Endothelial cell of umbilical vein (primary cell): ENCODE measurements at regions not wholly inside any gene's neighbourhood (a gene's known extent, or its start where the extent isn't known, plus 50 kb on each side); places are given as distances from the start of the nearest gene placed in this dataset.

ENCODE experiments used
- BruUV-seq: library from RNA; stranded (reverse); fragments of 400-500 nt; replicated peaks from 2 replicates; lab custom pipeline; 2021; lab: Mats Ljungman, UMichigan
- CTCF ChIA-PET: fragments of 300-600, 350-600 bp; sonication (Branson Sonifier 250); formaldehyde crosslinking; loops from one replicate; lab custom pipeline; 2021; ENCODE audit warnings: antibody characterized with exemption, inconsistent platforms; lab: Charles Lee
- POLR2A ChIA-PET: fragments of 300-600, 350-600 bp; sonication (Branson Sonifier 250); formaldehyde crosslinking; loops from one replicate; lab custom pipeline; 2021; ENCODE audit warnings: antibody characterized with exemption, inconsistent platforms; lab: Charles Lee
- DNase-seq: peaks from one replicate; pipeline ENCODE4 v3.0.0-alpha.2; 2011; ENCODE audit warnings: low read depth, low spot score
- FAIRE-seq: peaks from 2 replicates; lab custom pipeline; 2011; peaks lifted over from hg19 to GRCh38; lab: Jason Lieb, UNC
- H2AFZ ChIP-seq: 2 replicates; pipeline ENCODE4 v1.6.0; 2012; ENCODE audit warnings: low read depth, low read length, control low read depth, inconsistent platforms
- H3K27ac ChIP-seq: 2 replicates; pipeline ENCODE4 v1.5.1; 2011; ENCODE audit warnings: low read depth, mild to moderate bottlenecking, control low read depth, low read length, moderate library complexity; ENCODE audit not compliant: insufficient read depth
- H3K27me3 ChIP-seq, 2 experiments: 2 replicates each; pipeline versions ENCODE4 v1.6.0 to v1.6.1; 2011; ENCODE audit warnings: low read length in 2 of 2, mixed read lengths in 1 of 2; ENCODE audit not compliant: control insufficient read depth in 2 of 2, insufficient read depth in 2 of 2
- H3K36me3 ChIP-seq, 2 experiments: 2 replicates in 1 of 2; 3 replicates in 1 of 2; pipeline ENCODE4 v1.5.1; 2011; ENCODE audit warnings: low read length in 2 of 2, mild to moderate bottlenecking in 1 of 2, moderate library complexity in 1 of 2; ENCODE audit not compliant: control insufficient read depth in 2 of 2, insufficient read depth in 2 of 2; ENCODE audit errors: extremely low read depth in 1 of 2
- H3K4me1 ChIP-seq: 3 replicates; pipeline ENCODE4 v1.5.1; 2011; ENCODE audit warnings: mild to moderate bottlenecking, low read length; ENCODE audit not compliant: control insufficient read depth, insufficient read depth; ENCODE audit errors: extremely low read depth
- H3K4me2 ChIP-seq: 2 replicates; pipeline ENCODE4 v1.6.1; 2011; ENCODE audit warnings: low read length, control low read depth, mixed read lengths; ENCODE audit not compliant: insufficient read depth
- H3K4me3 ChIP-seq, 3 experiments: fragments of 200-600 bp in 1 of 3; sonication (generic), shearing (Covaris generic) in 1 of 3; replicated peaks in 1 of 3; 2 replicates each; pipeline ENCODE4 v1.5.1; 2011 to 2016; ENCODE audit warnings: control low read depth in 3 of 3, low read length in 3 of 3, mild to moderate bottlenecking in 2 of 3, inconsistent platforms in 1 of 3, low read depth in 1 of 3, moderate library complexity in 1 of 3; ENCODE audit not compliant: insufficient read depth in 1 of 3
- H3K79me2 ChIP-seq: 2 replicates; pipeline ENCODE4 v1.6.0; 2012; ENCODE audit warnings: low read length, inconsistent platforms; ENCODE audit not compliant: control insufficient read depth, insufficient read depth
- H3K9ac ChIP-seq: replicated peaks from 2 replicates; pipeline ENCODE3; 2011; ENCODE audit warnings: low read length, control low read depth; ENCODE audit not compliant: insufficient read depth; ENCODE audit errors: extremely low read depth
- H3K9me1 ChIP-seq: replicated peaks from 3 replicates; pipeline ENCODE4 v1.6.0; 2011; ENCODE audit warnings: mild to moderate bottlenecking, low read length; ENCODE audit not compliant: control insufficient read depth, insufficient read depth; ENCODE audit errors: extremely low read depth
- H3K9me3 ChIP-seq: replicated peaks from 2 replicates; pipeline ENCODE4 v1.5.1; 2012; ENCODE audit warnings: low read length, inconsistent platforms; ENCODE audit not compliant: control insufficient read depth, insufficient read depth
- H4K20me1 ChIP-seq: replicated peaks from 2 replicates; pipeline ENCODE3; 2011; ENCODE audit warnings: mild to moderate bottlenecking, low read length; ENCODE audit not compliant: control insufficient read depth, insufficient read depth; ENCODE audit errors: extremely low read depth
- EZH2 ChIP-seq: IDR thresholded peaks from 2 replicates; pipeline ENCODE4 v1.6.1; 2012; ENCODE audit warnings: borderline replicate concordance, low read depth, mild to moderate bottlenecking, moderate library complexity, low read length, inconsistent platforms; ENCODE audit not compliant: severe bottlenecking
- FOS ChIP-seq: IDR thresholded peaks from 2 replicates; pipeline ENCODE4 v1.6.1; 2011; ENCODE audit warnings: mild to moderate bottlenecking, low read length, moderate library complexity, borderline replicate concordance; ENCODE audit not compliant: insufficient read depth
- GATA2 ChIP-seq: IDR thresholded peaks from 2 replicates; pipeline ENCODE4 v1.7.0; 2011; ENCODE audit warnings: low read depth, mild to moderate bottlenecking, moderate library complexity, mixed read lengths, low read length; ENCODE audit not compliant: insufficient read length, insufficient read depth
- MYC ChIP-seq: IDR thresholded peaks from one replicate; pipeline ENCODE4 v1.6.1; 2011; ENCODE audit warnings: mild to moderate bottlenecking, low read depth, low read length
- dilution Hi-C: fragments of 300-500 bp; cut with MboI; formaldehyde crosslinking; loops from one replicate; pipeline ENCODE4 v1.15.0; 2019; ENCODE audit warnings: low sequenced_read_pairs; ENCODE audit not compliant: extremely low pct_ligation_motif_present
- intact Hi-C: fragments of 100-400 bp; cut with micrococcal nuclease; formaldehyde crosslinking; loops from one replicate; pipeline ENCODE4 v1.10.0; 2022
- TF ChIP-seq, protein P1 (sequence below), 2 donors: IDR thresholded peaks; 1 replicate in 1 of 2; 2 replicates in 1 of 2; pipeline ENCODE4 v1.5.1; 2011; ENCODE audit warnings: low read length in 2 of 2, mild to moderate bottlenecking in 2 of 2, moderate library complexity in 2 of 2, control low read depth in 1 of 2, inconsistent platforms in 1 of 2, low read depth in 1 of 2; ENCODE audit not compliant: insufficient read depth in 1 of 2; ENCODE audit errors: extremely low read depth in 1 of 2

GRCh38 chr1:209062863-209063262 is 520.7 kb upstream of the CAMK1G start:
- TF ChIP-seq MYC: no peak
- TF ChIP-seq GATA2: no peak
- TF ChIP-seq EZH2: no peak
- BruUV-seq: no TSS peak
- ChIA-PET POLR2A (no interaction called here), CTCF (interaction anchor here (1.2 kb wide), 1 partner anchor 8 kb away, joined by 3 read pairs; no protein-coding TSS in a partner anchor)
- Histone ChIP-seq H3K4me1 (no peaks in the 10 kb centered on the region), H2AFZ (no peak overlapping the region), H4K20me1 (no peaks in the 10 kb centered on the region), H3K9ac (no peak overlapping the region), H3K4me2 (no peak overlapping the region), H3K27ac (no peak overlapping the region), H3K27me3 (peaks cover 0 to 2% of the 10 kb centered on the region in 2 experiments), H3K4me3 (no peak overlapping the region), H3K79me2 (no peaks in the 10 kb centered on the region), H3K9me3 (no peaks in the 10 kb centered on the region), H3K36me3 (no peaks in the 10 kb centered on the region), H3K9me1 (no peaks in the 10 kb centered on the region)
- no peak for DNase-seq
- intact Hi-C loops (no loop called here), dilution Hi-C loops (no loop called here)
- no peak for FAIRE-seq

GRCh38 chr1:209063767-209064659 is 519.5 kb upstream of the CAMK1G start:
- no peaks in the 10 kb centered on the region for H3K9me3 ChIP-seq
- intact Hi-C loops (no loop called here), dilution Hi-C loops (no loop called here)
- no peak overlapping the region for H3K4me2 ChIP-seq
- FAIRE-seq (no peak), DNase-seq (no peak)
- H3K4me3 ChIP-seq: no peak overlapping the region
- BruUV-seq: no TSS peak
- no peak overlapping the region for H3K27ac ChIP-seq
- H4K20me1 ChIP-seq: no peaks in the 10 kb centered on the region
- H3K79me2 ChIP-seq: no peaks in the 10 kb centered on the region
- CTCF ChIA-PET: interaction anchor here (1.2 kb wide), 1 partner anchor 9 kb away, joined by 3 read pairs; no protein-coding TSS in a partner anchor
- POLR2A ChIA-PET: interaction anchor here (0.7 kb wide), 1 partner anchor 387 kb away, joined by 3 read pairs; no protein-coding TSS in a partner anchor
- H3K4me1 ChIP-seq: no peaks in the 10 kb centered on the region
- TF ChIP-seq FOS: no peak
- TF ChIP-seq, protein P1, sequence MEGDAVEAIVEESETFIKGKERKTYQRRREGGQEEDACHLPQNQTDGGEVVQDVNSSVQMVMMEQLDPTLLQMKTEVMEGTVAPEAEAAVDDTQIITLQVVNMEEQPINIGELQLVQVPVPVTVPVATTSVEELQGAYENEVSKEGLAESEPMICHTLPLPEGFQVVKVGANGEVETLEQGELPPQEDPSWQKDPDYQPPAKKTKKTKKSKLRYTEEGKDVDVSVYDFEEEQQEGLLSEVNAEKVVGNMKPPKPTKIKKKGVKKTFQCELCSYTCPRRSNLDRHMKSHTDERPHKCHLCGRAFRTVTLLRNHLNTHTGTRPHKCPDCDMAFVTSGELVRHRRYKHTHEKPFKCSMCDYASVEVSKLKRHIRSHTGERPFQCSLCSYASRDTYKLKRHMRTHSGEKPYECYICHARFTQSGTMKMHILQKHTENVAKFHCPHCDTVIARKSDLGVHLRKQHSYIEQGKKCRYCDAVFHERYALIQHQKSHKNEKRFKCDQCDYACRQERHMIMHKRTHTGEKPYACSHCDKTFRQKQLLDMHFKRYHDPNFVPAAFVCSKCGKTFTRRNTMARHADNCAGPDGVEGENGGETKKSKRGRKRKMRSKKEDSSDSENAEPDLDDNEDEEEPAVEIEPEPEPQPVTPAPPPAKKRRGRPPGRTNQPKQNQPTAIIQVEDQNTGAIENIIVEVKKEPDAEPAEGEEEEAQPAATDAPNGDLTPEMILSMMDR (IDR thresholded peaks at IDR 0.05; ENCODE audit: extremely low read depth in 1 of 2, insufficient read depth in 1 of 2, low read depth in 1 of 2, low read length in 2 of 2): no peak
- no peak overlapping the region for H3K9ac ChIP-seq
- H2AFZ ChIP-seq: no peak overlapping the region
- H3K9me1 ChIP-seq: no peaks in the 10 kb centered on the region
- H3K36me3 ChIP-seq: no peaks in the 10 kb centered on the region
- H3K27me3 ChIP-seq: peaks cover 0 to 2% of the 10 kb centered on the region in 2 experiments
